ENCODE measurements at regions not wholly inside any gene's neighbourhood (a gene's known extent, or its start where the extent isn't known, plus 50 kb on each side); places are given as distances from the start of the nearest gene placed in this dataset.

DNA sequence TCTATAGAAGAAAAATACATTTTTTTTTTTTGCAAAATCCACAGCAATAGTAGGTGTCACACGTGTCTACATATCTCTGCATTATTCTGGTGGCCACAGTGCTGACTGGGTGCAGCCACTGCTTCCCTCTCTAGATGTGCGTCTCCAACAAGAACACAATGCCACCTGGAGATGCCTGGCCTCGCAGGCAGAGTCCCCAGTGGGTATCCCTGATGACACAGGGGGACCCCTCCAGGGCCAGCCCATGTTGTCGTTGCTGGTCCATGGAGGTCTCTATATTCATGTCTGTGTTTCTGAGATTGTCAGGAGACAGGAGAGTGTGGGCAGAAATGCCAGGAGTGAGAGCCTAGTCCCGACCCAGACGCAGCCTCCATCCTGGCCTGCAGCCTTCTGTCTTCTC is 345.9 kb upstream of the SHH start:
- no peaks in the 10 kb centered on the region for H3K27me3 ChIP-seq
- no peaks in the 10 kb centered on the region for H3K36me3 ChIP-seq
- no peaks in the 10 kb centered on the region; the same call in 1 of the 2 replicates for H3K9me3 ChIP-seq
- no peaks in the 10 kb centered on the region for H3K4me1 ChIP-seq
- TF ChIP-seq, protein P1, sequence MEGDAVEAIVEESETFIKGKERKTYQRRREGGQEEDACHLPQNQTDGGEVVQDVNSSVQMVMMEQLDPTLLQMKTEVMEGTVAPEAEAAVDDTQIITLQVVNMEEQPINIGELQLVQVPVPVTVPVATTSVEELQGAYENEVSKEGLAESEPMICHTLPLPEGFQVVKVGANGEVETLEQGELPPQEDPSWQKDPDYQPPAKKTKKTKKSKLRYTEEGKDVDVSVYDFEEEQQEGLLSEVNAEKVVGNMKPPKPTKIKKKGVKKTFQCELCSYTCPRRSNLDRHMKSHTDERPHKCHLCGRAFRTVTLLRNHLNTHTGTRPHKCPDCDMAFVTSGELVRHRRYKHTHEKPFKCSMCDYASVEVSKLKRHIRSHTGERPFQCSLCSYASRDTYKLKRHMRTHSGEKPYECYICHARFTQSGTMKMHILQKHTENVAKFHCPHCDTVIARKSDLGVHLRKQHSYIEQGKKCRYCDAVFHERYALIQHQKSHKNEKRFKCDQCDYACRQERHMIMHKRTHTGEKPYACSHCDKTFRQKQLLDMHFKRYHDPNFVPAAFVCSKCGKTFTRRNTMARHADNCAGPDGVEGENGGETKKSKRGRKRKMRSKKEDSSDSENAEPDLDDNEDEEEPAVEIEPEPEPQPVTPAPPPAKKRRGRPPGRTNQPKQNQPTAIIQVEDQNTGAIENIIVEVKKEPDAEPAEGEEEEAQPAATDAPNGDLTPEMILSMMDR (IDR thresholded peaks at IDR 0.05; ENCODE audit: low read depth, low read length) = no peak
- no peak for DNase-seq
- H3K4me3 ChIP-seq (ENCODE audit: low read depth, low read length) = no peak overlapping the region

DNA sequence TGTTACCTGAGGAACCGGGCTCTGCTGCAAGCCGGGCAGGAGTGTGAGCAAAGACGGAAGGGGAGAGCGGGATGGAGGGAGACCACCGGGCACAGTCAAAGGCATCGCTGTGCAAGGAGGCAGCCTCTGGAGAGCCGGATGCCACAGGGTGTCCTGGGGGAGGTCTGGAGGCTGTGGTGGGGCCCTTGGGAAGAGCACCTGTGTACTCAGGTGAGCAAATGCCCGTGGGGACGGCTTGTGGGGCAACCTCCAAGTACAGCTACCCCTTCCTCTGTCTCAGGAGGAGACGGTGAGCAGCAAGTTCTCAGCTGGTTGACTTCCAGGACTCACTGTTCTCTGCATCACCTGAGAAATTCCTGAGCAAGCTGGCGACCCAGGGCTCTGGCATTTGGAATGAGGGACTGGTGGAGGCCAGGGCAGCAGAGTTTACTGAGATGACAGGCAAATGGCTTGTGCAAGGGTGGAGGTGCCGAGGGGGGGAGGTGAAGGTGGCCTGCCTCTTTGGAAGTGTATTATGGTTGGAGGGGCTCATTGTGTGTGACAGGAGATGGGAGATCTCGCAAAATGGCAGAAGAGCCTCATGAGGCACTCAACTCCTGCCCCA is 345.2 kb upstream of the SHH start:
- Histone ChIP-seq H3K4me3 (ENCODE audit: low read depth, low read length) (no peak overlapping the region), H3K36me3 (no peaks in the 10 kb centered on the region), H3K27me3 (no peaks in the 10 kb centered on the region), H3K9me3 (no peaks in the 10 kb centered on the region; the same call in 1 of the 2 replicates), H3K4me1 (no peaks in the 10 kb centered on the region)
- no peak for DNase-seq
- TF ChIP-seq, protein P1 (IDR thresholded peaks at IDR 0.05; ENCODE audit: low read depth, low read length) = no peak

DNA sequence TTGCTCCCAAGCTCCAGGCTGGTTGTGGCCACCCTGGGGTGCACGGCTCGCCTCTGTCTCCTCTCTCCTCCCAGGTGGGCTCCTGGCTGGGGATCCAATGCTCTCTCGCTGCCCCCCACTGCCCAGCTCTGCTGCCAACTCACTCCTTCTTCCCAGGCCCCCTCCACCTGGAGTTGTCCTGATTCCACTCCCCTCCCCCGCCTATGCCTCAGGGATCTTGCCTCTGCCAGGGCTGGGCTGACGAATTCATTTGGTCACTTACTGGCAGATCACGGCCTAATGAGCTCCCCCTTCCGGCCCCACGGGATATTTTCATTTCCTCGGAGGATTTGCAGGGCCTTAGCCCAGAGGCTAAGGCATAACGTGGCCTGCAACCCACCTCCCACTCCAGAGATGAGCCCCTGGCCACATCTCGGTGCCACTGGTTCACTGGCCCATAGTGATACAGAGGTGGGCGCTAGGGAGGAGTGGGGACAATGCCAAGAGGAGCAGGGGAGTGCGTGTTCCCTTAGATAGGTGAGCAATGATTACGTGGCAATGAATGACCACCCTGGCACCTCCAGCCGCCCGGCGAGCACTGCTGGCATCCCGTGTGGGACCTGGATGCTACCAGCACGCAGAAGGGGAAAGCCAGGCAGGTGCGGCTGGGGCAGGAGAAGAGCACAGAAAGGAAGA is 344.6 kb upstream of the SHH start:
- H3K9me3 ChIP-seq = no peaks in the 10 kb centered on the region; the same call in 1 of the 2 replicates
- TF ChIP-seq, protein P1 (IDR thresholded peaks at IDR 0.05; ENCODE audit: low read depth, low read length) = peak; percentile 11; the same call in 1 of the 2 replicates
- DNase-seq = no peak
- no peaks in the 10 kb centered on the region for H3K27me3 ChIP-seq
- H3K4me3 ChIP-seq (ENCODE audit: low read depth, low read length) = no peak overlapping the region
- no peaks in the 10 kb centered on the region for H3K4me1 ChIP-seq
- H3K36me3 ChIP-seq = no peaks in the 10 kb centered on the region

DNA sequence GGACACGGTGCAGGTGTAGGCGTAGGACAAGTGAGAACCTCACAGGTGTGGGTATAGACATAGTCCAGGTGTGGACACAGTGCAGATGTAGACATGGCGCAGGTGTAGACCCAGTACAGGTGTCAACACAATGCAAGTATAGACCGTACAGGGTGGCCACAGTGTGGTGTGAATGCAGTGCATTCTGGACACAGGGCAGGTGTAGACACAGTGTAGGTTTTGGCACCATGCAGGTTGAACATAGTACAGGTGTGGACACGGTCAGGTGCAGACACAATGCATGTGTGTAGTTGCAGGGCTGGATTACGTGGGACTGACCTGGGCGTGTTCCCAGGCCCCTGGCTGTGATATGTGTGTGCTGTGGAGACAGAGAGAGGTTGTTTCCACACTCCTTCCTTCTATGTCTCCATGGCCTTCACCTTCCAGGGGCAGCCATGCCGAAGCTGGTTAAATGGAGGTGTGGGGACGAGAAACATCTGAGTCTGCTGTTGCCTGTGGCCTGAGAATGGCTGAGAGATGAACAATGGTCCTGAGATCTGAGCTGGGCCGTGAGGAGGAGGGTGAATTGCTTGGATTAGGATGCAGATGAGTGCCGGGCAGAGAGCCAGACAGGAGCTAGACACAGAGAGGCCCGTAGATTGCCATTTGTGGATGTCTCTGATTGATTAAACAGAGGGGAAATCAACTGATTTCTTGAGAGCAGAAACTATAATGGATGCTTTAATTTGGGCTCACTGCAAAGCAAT is 343.9 kb upstream of the SHH start:
- TF ChIP-seq, protein P1 (IDR thresholded peaks at IDR 0.05; ENCODE audit: low read depth, low read length) = no peak

DNA sequence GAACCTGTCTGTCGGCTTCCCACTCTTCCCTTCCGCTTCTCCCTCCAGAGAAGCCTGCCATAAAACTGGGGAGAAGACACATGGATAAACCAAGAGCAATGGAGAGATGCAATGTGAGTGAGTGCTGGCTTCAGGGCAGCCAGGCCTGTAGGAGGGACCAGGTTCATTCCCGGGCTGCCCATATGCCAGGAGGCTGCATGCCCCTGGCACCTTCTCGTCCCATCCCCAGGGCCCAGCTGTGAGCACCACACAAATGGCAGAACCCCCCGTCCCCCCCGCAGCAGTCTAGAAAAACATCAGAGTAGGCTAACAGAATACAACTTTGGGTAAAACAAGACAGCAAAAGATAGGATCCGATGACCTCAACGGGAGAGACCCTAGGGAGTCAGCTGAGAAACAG is 341.3 kb upstream of the SHH start:
- DNase-seq = no peak
- TF ChIP-seq, protein P1 (IDR thresholded peaks at IDR 0.05; ENCODE audit: low read depth, low read length) = no peak
- no peaks in the 10 kb centered on the region; the same call in 1 of the 2 replicates for H3K9me3 ChIP-seq
- H3K4me3 ChIP-seq (ENCODE audit: low read depth, low read length) = no peak overlapping the region
- H3K4me1 ChIP-seq = no peaks in the 10 kb centered on the region
- H3K27me3 ChIP-seq = no peaks in the 10 kb centered on the region
- H3K36me3 ChIP-seq = no peaks in the 10 kb centered on the region

More for the DNA sequence above, 343.9 kb upstream of the SHH start:
- DNase-seq = no peak
- H3K9me3 ChIP-seq = no peaks in the 10 kb centered on the region; the same call in 1 of the 2 replicates
- H3K4me1 ChIP-seq = no peaks in the 10 kb centered on the region
- no peak overlapping the region for H3K4me3 ChIP-seq (ENCODE audit: low read depth, low read length)
- H3K27me3 ChIP-seq = no peaks in the 10 kb centered on the region
- H3K36me3 ChIP-seq = no peaks in the 10 kb centered on the region
